Liver (tissue), 8 donors: ENCODE measurements at regions not wholly inside any gene's neighbourhood (a gene's known extent, or its start where the extent isn't known, plus 50 kb on each side); places are given as distances from the start of the nearest gene placed in this dataset.

Experiments used
- DNase-seq: peaks from one replicate; pipeline ENCODE4 v3.0.0-alpha.2; 2017; ENCODE audit warnings: low spot score
- H3K27ac ChIP-seq, 2 donors: one replicate each; pipeline ENCODE4 v1.7.0; 2013; ENCODE audit warnings: inconsistent platforms in 2 of 2, low read length in 2 of 2, control low read depth in 1 of 2, low read depth in 1 of 2, mild to moderate bottlenecking in 1 of 2
- H3K27me3 ChIP-seq, 4 donors: one replicate each; pipeline versions ENCODE4 v1.6.1 to v1.7.0; 2013; ENCODE audit warnings: low read length in 3 of 4, inconsistent platforms in 1 of 4, mild to moderate bottlenecking in 1 of 4, moderate library complexity in 1 of 4; ENCODE audit not compliant: control insufficient read depth in 4 of 4, insufficient read depth in 4 of 4
- H3K36me3 ChIP-seq, 4 donors: one replicate each; pipeline versions ENCODE4 v1.6.1 to v1.7.0; 2013; ENCODE audit warnings: low read length in 3 of 4, mild to moderate bottlenecking in 3 of 4, low read depth in 1 of 4, moderate library complexity in 1 of 4; ENCODE audit not compliant: control insufficient read depth in 4 of 4, insufficient read depth in 3 of 4
- H3K4me1 ChIP-seq, 4 donors: one replicate each; pipeline versions ENCODE4 v1.6.1 to v1.7.0; 2013; ENCODE audit warnings: low read length in 3 of 4, mild to moderate bottlenecking in 3 of 4, moderate library complexity in 1 of 4; ENCODE audit not compliant: control insufficient read depth in 4 of 4, insufficient read depth in 4 of 4
- H3K4me3 ChIP-seq, 3 donors: one replicate each; pipeline versions ENCODE4 v1.6.1 to v1.7.0; 2013; ENCODE audit warnings: low read length in 3 of 3, control low read depth in 1 of 3, low read depth in 1 of 3, mild to moderate bottlenecking in 1 of 3
- H3K9ac ChIP-seq, 2 donors: one replicate each; pipeline ENCODE4 v1.7.0; 2013; ENCODE audit warnings: low read length in 2 of 2, mild to moderate bottlenecking in 2 of 2, moderate library complexity in 2 of 2, control low read depth in 1 of 2, low read depth in 1 of 2
- H3K9me3 ChIP-seq, 4 donors: one replicate each; pipeline versions ENCODE4 v1.6.1 to v1.7.0; 2013; ENCODE audit warnings: low read length in 3 of 4; ENCODE audit not compliant: control insufficient read depth in 4 of 4
- EGR1 ChIP-seq, 2 donors: IDR thresholded peaks; 2 replicates each; pipeline ENCODE4 v1.6.1; 2016 to 2018; ENCODE audit warnings: antibody characterized with exemption in 2 of 2, low read depth in 2 of 2
- FOXA1 ChIP-seq: IDR thresholded peaks from 2 replicates; pipeline ENCODE4 v1.6.1; 2016; ENCODE audit warnings: antibody characterized with exemption
- FOXA2 ChIP-seq: IDR thresholded peaks from 2 replicates; pipeline ENCODE4 v1.6.1; 2016; ENCODE audit warnings: antibody characterized with exemption
- GABPA ChIP-seq, 2 donors: IDR thresholded peaks in 1 of 2; conservative IDR thresholded peaks in 1 of 2; 2 replicates each; pipeline ENCODE4 v1.6.1; 2016; ENCODE audit warnings: antibody characterized with exemption in 2 of 2, mild to moderate bottlenecking in 1 of 2, moderate library complexity in 1 of 2
- HNF4A ChIP-seq, 2 donors: conservative IDR thresholded peaks; 2 replicates each; pipeline ENCODE4 v1.6.1; 2016; ENCODE audit warnings: antibody characterized with exemption in 2 of 2, mild to moderate bottlenecking in 2 of 2
- HNF4G ChIP-seq: IDR thresholded peaks from 2 replicates; pipeline ENCODE4 v1.6.1; 2016; ENCODE audit warnings: antibody characterized with exemption
- JUND ChIP-seq, 2 donors: IDR thresholded peaks; 2 replicates each; pipeline ENCODE4 v1.6.1; 2016; ENCODE audit warnings: antibody characterized with exemption in 2 of 2
- NR2F2 ChIP-seq: IDR thresholded peaks from 2 replicates; pipeline ENCODE4 v1.6.1; 2016; ENCODE audit warnings: antibody characterized with exemption
- RAD21 ChIP-seq, 2 donors: IDR thresholded peaks; 2 replicates each; pipeline ENCODE4 v1.6.1; 2016; ENCODE audit warnings: antibody characterized with exemption in 2 of 2, mild to moderate bottlenecking in 2 of 2
- RXRA ChIP-seq, 2 donors: IDR thresholded peaks; 2 replicates each; pipeline ENCODE4 v1.6.1; 2017 to 2018; ENCODE audit warnings: antibody characterized with exemption in 2 of 2, mild to moderate bottlenecking in 1 of 2
- SP1 ChIP-seq: IDR thresholded peaks from 2 replicates; pipeline ENCODE4 v1.6.1; 2018; ENCODE audit warnings: antibody characterized with exemption, mild to moderate bottlenecking
- TAF1 ChIP-seq: conservative IDR thresholded peaks from 2 replicates; pipeline ENCODE4 v1.6.1; 2016; ENCODE audit warnings: antibody characterized with exemption, mild to moderate bottlenecking
- YY1 ChIP-seq: IDR thresholded peaks from 2 replicates; pipeline ENCODE4 v1.6.1; 2016; ENCODE audit warnings: antibody characterized with exemption, mild to moderate bottlenecking
- WGBS: extraction: QIAGEN DNeasy Blood & Tissue Kit; methylation state at CpG from one replicate; pipeline ENCODE4 v1.1.7; 2013; 5-methylcytosine and 5-hydroxymethylcytosine counted together
- TF ChIP-seq, protein P1 (sequence below): IDR thresholded peaks from 2 replicates; pipeline ENCODE4 v1.6.1; 2016; ENCODE audit warnings: antibody characterized with exemption
- TF ChIP-seq, protein P2 (sequence below): IDR thresholded peaks from 2 replicates; pipeline ENCODE4 v1.6.1; 2016; ENCODE audit warnings: antibody characterized with exemption
- TF ChIP-seq, protein P3 (sequence below): IDR thresholded peaks from 2 replicates; pipeline ENCODE4 v1.6.1; 2016; ENCODE audit warnings: antibody characterized with exemption, mild to moderate bottlenecking
- TF ChIP-seq, protein P4 (sequence below): IDR thresholded peaks from 2 replicates; pipeline ENCODE4 v1.6.1; 2016; ENCODE audit warnings: antibody characterized with exemption
- TF ChIP-seq, protein P5 (sequence below): fragments of 150-350 bp; IDR thresholded peaks from 2 replicates; pipeline ENCODE4 v1.5.1; 2017; ENCODE audit warnings: improper control_type of control experiment, low read depth, low read length; ENCODE audit not compliant: missing input control
- donor health status: healthy.
- donor health status: healthy.
- donor health status: healthy.
- donor health status: healthy.
- donor health status: healthy.

DNA sequence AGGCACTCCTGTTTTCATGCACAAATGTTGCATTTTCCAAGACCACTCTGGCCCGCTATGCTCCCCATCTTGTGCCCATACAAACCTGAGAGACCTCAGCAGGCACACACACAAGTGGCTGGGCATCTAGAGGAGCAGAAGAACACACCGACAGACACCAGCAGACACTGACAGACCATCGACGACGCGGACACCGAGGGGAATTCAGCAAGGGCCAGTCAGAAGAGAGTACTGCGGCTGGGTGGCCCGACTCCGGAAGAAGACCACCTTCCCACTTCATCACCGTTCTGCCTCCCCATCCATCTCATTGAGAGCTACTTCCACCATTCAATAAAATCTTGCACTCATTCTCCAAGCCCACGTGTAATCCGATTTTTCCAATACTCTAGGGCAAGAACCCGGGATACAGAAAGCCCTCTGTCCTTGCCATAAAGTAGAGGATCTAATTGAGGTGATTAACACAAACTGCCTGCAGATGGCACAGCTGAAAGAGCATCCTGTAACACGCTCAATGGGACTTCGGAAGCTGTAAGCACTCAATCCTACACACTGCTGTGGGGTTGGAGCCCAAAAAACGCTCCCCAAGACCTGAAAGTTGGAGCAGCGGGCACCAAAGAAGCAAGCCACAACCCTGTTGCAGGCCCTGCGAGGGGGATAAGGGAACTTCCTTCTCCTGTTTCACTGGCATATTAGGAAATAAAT, 780.9 kb downstream of the ARAP2 start:
- H3K36me3 ChIP-seq = no peaks in the 10 kb centered on the region
- DNase-seq = no peak
- H3K4me1 ChIP-seq = no peaks in the 10 kb centered on the region
- H3K27ac ChIP-seq = no peak overlapping the region
- 80% methylated on average over 19 of the region's 19 CpGs for WGBS
- no peak overlapping the region for H3K4me3 ChIP-seq
- no peaks in the 10 kb centered on the region for H3K9me3 ChIP-seq
- no peaks in the 10 kb centered on the region for H3K27me3 ChIP-seq
- TF ChIP-seq HNF4A (conservative IDR thresholded peaks at IDR 0.05) (no peak), FOXA2 (no peak), GABPA (IDR thresholded peaks at IDR 0.05 in 1 of 2, conservative IDR thresholded peaks at IDR 0.05 in 1 of 2) (no peak), FOXA1 (no peak), JUND (IDR thresholded peaks at IDR 0.05) (no peak), NR2F2 (no peak), YY1 (no peak), RAD21 (IDR thresholded peaks at IDR 0.05) (no peak), HNF4G (no peak), TAF1 (no peak), SP1 (no peak), EGR1 (IDR thresholded peaks at IDR 0.05; ENCODE audit: low read depth in 2 of 2) (no peak), RXRA (IDR thresholded peaks at IDR 0.05) (no peak)
- TF ChIP-seq, protein P1, sequence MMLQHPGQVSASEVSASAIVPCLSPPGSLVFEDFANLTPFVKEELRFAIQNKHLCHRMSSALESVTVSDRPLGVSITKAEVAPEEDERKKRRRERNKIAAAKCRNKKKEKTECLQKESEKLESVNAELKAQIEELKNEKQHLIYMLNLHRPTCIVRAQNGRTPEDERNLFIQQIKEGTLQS = no peak
- TF ChIP-seq, protein P2, sequence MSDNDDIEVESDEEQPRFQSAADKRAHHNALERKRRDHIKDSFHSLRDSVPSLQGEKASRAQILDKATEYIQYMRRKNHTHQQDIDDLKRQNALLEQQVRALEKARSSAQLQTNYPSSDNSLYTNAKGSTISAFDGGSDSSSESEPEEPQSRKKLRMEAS = no peak
- TF ChIP-seq, protein P3, sequence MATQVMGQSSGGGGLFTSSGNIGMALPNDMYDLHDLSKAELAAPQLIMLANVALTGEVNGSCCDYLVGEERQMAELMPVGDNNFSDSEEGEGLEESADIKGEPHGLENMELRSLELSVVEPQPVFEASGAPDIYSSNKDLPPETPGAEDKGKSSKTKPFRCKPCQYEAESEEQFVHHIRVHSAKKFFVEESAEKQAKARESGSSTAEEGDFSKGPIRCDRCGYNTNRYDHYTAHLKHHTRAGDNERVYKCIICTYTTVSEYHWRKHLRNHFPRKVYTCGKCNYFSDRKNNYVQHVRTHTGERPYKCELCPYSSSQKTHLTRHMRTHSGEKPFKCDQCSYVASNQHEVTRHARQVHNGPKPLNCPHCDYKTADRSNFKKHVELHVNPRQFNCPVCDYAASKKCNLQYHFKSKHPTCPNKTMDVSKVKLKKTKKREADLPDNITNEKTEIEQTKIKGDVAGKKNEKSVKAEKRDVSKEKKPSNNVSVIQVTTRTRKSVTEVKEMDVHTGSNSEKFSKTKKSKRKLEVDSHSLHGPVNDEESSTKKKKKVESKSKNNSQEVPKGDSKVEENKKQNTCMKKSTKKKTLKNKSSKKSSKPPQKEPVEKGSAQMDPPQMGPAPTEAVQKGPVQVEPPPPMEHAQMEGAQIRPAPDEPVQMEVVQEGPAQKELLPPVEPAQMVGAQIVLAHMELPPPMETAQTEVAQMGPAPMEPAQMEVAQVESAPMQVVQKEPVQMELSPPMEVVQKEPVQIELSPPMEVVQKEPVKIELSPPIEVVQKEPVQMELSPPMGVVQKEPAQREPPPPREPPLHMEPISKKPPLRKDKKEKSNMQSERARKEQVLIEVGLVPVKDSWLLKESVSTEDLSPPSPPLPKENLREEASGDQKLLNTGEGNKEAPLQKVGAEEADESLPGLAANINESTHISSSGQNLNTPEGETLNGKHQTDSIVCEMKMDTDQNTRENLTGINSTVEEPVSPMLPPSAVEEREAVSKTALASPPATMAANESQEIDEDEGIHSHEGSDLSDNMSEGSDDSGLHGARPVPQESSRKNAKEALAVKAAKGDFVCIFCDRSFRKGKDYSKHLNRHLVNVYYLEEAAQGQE = no peak
- TF ChIP-seq, protein P4, sequence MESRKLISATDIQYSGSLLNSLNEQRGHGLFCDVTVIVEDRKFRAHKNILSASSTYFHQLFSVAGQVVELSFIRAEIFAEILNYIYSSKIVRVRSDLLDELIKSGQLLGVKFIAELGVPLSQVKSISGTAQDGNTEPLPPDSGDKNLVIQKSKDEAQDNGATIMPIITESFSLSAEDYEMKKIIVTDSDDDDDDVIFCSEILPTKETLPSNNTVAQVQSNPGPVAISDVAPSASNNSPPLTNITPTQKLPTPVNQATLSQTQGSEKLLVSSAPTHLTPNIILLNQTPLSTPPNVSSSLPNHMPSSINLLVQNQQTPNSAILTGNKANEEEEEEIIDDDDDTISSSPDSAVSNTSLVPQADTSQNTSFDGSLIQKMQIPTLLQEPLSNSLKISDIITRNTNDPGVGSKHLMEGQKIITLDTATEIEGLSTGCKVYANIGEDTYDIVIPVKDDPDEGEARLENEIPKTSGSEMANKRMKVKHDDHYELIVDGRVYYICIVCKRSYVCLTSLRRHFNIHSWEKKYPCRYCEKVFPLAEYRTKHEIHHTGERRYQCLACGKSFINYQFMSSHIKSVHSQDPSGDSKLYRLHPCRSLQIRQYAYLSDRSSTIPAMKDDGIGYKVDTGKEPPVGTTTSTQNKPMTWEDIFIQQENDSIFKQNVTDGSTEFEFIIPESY = no peak
- TF ChIP-seq, protein P5, sequence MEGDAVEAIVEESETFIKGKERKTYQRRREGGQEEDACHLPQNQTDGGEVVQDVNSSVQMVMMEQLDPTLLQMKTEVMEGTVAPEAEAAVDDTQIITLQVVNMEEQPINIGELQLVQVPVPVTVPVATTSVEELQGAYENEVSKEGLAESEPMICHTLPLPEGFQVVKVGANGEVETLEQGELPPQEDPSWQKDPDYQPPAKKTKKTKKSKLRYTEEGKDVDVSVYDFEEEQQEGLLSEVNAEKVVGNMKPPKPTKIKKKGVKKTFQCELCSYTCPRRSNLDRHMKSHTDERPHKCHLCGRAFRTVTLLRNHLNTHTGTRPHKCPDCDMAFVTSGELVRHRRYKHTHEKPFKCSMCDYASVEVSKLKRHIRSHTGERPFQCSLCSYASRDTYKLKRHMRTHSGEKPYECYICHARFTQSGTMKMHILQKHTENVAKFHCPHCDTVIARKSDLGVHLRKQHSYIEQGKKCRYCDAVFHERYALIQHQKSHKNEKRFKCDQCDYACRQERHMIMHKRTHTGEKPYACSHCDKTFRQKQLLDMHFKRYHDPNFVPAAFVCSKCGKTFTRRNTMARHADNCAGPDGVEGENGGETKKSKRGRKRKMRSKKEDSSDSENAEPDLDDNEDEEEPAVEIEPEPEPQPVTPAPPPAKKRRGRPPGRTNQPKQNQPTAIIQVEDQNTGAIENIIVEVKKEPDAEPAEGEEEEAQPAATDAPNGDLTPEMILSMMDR = no peak
- no peak overlapping the region for H3K9ac ChIP-seq
